ENCODE measurements at regions not wholly inside any gene's neighbourhood (a gene's known extent, or its start where the extent isn't known, plus 50 kb on each side); places are given as distances from the start of the nearest gene placed in this dataset.
"Not testable (repeated sequence)": the region's sequence is repeated elsewhere in the genome, so short reads cannot be mapped to it uniquely, and the experiment has no call there.

DNA sequence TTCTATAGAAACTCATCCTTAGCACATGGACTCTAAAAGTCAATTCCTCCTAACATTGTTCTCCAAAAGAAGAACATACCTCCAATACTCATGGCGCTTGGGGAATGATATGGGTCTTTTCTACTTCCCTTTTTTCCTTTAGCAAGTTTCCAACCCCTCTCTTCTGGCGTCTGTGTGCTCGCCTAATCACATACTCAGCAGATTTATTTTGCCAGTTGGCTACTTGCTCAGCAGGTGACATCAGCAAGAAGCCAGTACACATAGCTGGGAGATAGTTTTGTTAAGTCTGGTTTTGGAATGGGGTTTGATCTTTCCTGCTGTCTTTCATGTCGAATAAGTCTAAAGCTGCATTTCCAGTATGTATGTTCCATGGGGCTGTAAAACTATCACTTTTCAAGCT lies 193.8 kb downstream of the POM121L12 start:
- no peak for DNase-seq (ENCODE audit: low spot score)
- TF ChIP-seq, protein P1, sequence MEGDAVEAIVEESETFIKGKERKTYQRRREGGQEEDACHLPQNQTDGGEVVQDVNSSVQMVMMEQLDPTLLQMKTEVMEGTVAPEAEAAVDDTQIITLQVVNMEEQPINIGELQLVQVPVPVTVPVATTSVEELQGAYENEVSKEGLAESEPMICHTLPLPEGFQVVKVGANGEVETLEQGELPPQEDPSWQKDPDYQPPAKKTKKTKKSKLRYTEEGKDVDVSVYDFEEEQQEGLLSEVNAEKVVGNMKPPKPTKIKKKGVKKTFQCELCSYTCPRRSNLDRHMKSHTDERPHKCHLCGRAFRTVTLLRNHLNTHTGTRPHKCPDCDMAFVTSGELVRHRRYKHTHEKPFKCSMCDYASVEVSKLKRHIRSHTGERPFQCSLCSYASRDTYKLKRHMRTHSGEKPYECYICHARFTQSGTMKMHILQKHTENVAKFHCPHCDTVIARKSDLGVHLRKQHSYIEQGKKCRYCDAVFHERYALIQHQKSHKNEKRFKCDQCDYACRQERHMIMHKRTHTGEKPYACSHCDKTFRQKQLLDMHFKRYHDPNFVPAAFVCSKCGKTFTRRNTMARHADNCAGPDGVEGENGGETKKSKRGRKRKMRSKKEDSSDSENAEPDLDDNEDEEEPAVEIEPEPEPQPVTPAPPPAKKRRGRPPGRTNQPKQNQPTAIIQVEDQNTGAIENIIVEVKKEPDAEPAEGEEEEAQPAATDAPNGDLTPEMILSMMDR (IDR thresholded peaks at IDR 0.05; ENCODE audit: unreplicated experiment), result no peak
- H3K9me3 Mint-ChIP-seq (ENCODE audit: unreplicated experiment), result no peaks in the 10 kb centered on the region
- no peak overlapping the region for H3K27ac Mint-ChIP-seq (ENCODE audit: unreplicated experiment)
- no peaks in the 10 kb centered on the region for H3K4me1 Mint-ChIP-seq (ENCODE audit: unreplicated experiment)
- no peaks in the 10 kb centered on the region for H3K27me3 Mint-ChIP-seq (ENCODE audit: unreplicated experiment)
- no peak overlapping the region for H3K4me3 Mint-ChIP-seq (ENCODE audit: unreplicated experiment)
- no peaks in the 10 kb centered on the region for H3K36me3 Mint-ChIP-seq (ENCODE audit: low read depth, unreplicated experiment)

DNA sequence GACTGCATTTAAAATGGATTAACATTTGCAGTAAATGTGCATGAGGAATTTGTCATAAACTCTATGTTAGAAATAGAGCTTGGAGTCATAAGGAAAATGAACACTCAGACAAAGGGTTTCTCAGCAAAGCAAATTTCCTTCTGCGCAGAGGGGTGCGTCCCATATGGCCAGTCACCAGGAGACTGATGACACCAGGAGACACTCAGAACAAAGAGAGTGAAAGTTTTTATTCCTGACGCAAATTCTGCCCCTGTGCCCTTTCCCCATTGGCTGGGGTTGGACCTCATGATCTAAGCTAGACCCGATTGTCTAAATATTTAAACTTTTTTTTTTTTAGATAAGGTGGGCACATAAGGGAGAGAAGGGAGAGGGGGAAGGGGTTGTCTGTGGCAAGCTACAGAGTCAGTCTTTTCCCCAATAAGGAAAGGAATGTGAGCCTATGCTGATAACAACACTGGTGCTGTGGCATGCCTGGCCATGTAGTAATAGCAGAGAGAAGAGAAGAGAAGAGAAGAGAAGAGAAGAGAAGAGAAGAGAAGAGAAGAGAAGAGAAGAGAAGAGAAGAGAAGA lies 202.0 kb downstream of the POM121L12 start:
- H3K27ac Mint-ChIP-seq (ENCODE audit: unreplicated experiment), result no peak overlapping the region
- no peaks in the 10 kb centered on the region for H3K36me3 Mint-ChIP-seq (ENCODE audit: low read depth, unreplicated experiment)
- DNase-seq (ENCODE audit: low spot score), result no peak

DNA sequence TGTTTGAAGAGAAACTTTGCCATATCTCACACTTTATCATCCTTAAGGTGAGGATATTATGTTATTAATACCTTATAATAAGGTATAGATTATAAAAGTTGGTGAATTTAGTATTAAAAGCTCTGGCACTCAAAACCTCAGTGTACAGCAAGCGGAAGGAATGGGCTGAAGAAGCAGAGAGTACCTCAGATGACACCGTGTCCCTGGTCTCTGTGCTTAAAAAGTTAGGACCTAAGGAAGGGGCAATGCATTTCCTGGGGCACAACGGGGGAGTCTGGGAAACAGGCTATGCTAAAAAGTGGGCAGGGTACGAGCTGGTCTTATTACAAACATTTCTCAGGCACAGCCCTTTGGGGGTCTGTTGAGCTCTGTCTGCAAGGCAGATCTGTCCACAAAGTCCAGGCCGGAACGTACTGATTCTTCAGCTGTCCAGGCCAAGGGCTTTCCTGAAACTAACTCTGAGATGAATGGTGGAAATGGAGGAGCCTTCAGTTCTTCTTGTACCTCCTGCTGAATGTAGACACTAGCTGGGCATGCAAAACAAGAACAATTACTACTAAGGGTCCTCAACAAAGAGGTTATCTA lies 202.7 kb downstream of the POM121L12 start:
- Mint-ChIP-seq H3K36me3 (ENCODE audit: low read depth, unreplicated experiment) (no peaks in the 10 kb centered on the region), H3K27ac (ENCODE audit: unreplicated experiment) (no peak overlapping the region), H3K27me3 (ENCODE audit: unreplicated experiment) (no peaks in the 10 kb centered on the region), H3K4me3 (ENCODE audit: unreplicated experiment) (no peak overlapping the region), H3K4me1 (ENCODE audit: unreplicated experiment) (no peaks in the 10 kb centered on the region), H3K9me3 (ENCODE audit: unreplicated experiment) (no peaks in the 10 kb centered on the region)
- TF ChIP-seq, protein P1 (IDR thresholded peaks at IDR 0.05; ENCODE audit: unreplicated experiment), result no peak
- no peak for DNase-seq (ENCODE audit: low spot score)

More for the DNA sequence above, 202.0 kb downstream of the POM121L12 start:
- Mint-ChIP-seq H3K4me3 (ENCODE audit: unreplicated experiment) (no peak overlapping the region), H3K4me1 (ENCODE audit: unreplicated experiment) (no peaks in the 10 kb centered on the region), H3K9me3 (ENCODE audit: unreplicated experiment) (no peaks in the 10 kb centered on the region), H3K27me3 (ENCODE audit: unreplicated experiment) (no peaks in the 10 kb centered on the region)
- TF ChIP-seq, protein P1 (IDR thresholded peaks at IDR 0.05; ENCODE audit: unreplicated experiment), result no peak

DNA sequence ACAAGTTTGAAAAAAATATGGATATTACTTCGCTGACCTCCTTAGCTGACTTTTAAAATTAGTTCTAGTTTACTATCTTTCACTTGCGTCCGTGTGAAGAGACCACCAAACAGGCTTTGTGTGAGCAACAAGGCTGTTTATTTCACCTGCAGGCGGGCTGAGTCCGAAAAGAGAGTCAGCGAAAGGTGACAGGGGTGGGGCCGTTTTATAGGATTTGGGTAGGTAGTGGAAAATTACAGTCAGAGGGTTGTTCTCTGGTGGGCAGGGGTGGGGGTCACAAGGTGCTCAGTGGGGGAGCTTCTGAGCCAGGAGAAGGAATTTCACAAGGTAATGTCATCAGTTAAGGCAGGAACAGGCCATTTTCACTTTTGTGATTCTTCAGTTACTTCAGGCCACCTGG lies 203.7 kb downstream of the POM121L12 start:
- H3K4me3 Mint-ChIP-seq (ENCODE audit: unreplicated experiment); DNase-seq (ENCODE audit: low spot score); H3K27me3 Mint-ChIP-seq (ENCODE audit: unreplicated experiment); H3K27ac Mint-ChIP-seq (ENCODE audit: unreplicated experiment); H3K4me1 Mint-ChIP-seq (ENCODE audit: unreplicated experiment); H3K9me3 Mint-ChIP-seq (ENCODE audit: unreplicated experiment); H3K36me3 Mint-ChIP-seq (ENCODE audit: low read depth, unreplicated experiment): not testable (repeated sequence)

DNA sequence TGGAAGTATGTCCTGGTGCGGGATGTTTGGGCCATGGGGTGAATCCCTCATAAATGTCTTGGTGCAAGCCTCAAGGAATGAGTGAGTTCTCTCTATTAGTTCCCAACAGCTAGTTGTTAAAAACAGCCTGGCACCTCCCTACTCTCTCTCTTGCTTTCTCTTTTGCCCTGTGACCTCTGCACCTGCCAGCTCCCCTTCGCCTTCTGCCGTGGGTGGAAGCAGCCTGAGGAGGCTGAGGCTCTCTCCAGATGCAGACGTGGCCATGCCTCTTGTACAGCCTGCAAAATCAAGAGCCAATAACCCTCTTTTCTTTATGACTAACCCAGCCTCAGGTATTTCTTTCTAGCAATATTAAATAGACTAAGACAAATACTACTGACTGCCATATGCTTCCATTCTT lies 210.3 kb downstream of the POM121L12 start:
- no peak for DNase-seq (ENCODE audit: low spot score)
- no peaks in the 10 kb centered on the region for H3K4me1 Mint-ChIP-seq (ENCODE audit: unreplicated experiment)
- no peaks in the 10 kb centered on the region for H3K9me3 Mint-ChIP-seq (ENCODE audit: unreplicated experiment)
- peaks cover 1% of the 10 kb centered on the region for H3K27me3 Mint-ChIP-seq (ENCODE audit: unreplicated experiment)
- TF ChIP-seq, protein P1 (IDR thresholded peaks at IDR 0.05; ENCODE audit: unreplicated experiment), result no peak
- no peak overlapping the region for H3K4me3 Mint-ChIP-seq (ENCODE audit: unreplicated experiment)
- no peak overlapping the region for H3K27ac Mint-ChIP-seq (ENCODE audit: unreplicated experiment)
- H3K36me3 Mint-ChIP-seq (ENCODE audit: low read depth, unreplicated experiment), result no peaks in the 10 kb centered on the region

Measured in endothelial cell (in vitro differentiated cells).